ENCODE measurements at regions not wholly inside any gene's neighbourhood (a gene's known extent, or its start where the extent isn't known, plus 50 kb on each side); places are given as distances from the start of the nearest gene placed in this dataset.

- H4K20me1 ChIP-seq (ENCODE audit: insufficient read depth, low read length) = no peaks in the 10 kb centered on the region
- POLR2A ChIA-PET = no interaction called here
- H3K79me2 ChIP-seq (ENCODE audit: insufficient read depth, low read length) = no peaks in the 10 kb centered on the region
- no peak overlapping the region for H3K27ac ChIP-seq (ENCODE audit: extremely low read length, insufficient read depth, low read length)
- H3K9ac ChIP-seq (ENCODE audit: insufficient read depth, low read depth, low read length) = no peak overlapping the region
- no peak for ATAC-seq
- in situ Hi-C loops (cut with HindIII; ENCODE audit: extremely low pct_ligation_motif_present, low pct_unique_long_range_greater_than_20kb) (no loop called here), intact Hi-C loops (cut with micrococcal nuclease; ENCODE audit: unreplicated experiment) (no loop called here)
- no peak overlapping the region for H3K4me3 ChIP-seq (replicated peaks in 1 of 3; ENCODE audit: insufficient read depth in 1 of 3, low read depth in 2 of 3, low read length in 3 of 3)
- no TSS peak for BruUV-seq (replicated peaks)
- no peaks in the 10 kb centered on the region for H3K4me1 ChIP-seq (ENCODE audit: insufficient read depth, low read length)
- no peak overlapping the region for H3K4me2 ChIP-seq (ENCODE audit: low read depth, low read length)
- no peak for DNase-seq (ENCODE audit: low spot score)
- WGBS (ENCODE audit: low lambda C conversion rate) = 0% methylated on average over 1 of the region's 1 CpG
- no peaks in the 10 kb centered on the region for H3K27me3 ChIP-seq (ENCODE audit: control insufficient read depth in 1 of 2, insufficient read depth in 2 of 2, low read length in 2 of 2)
- peaks cover 52% of the 10 kb centered on the region; the same call in 1 of the 2 replicates for H3K9me3 ChIP-seq (ENCODE audit: low read length)
- H3K36me3 ChIP-seq (replicated peaks in 1 of 2; ENCODE audit: control insufficient read depth in 1 of 2, insufficient read depth in 2 of 2, low read length in 2 of 2) = no peaks in the 10 kb centered on the region
- no peak for FAIRE-seq
- CTCF ChIA-PET (ENCODE audit: low intra/inter-chr PET ratio, low total read pairs) = no interaction called here
- TF ChIP-seq U2AF2 (IDR thresholded peaks at IDR 0.05; ENCODE audit: low read depth, low read length) = no peak
- no peak for TF ChIP-seq LRRFIP1 (CRISPR knock-in tag; conservative IDR thresholded peaks at IDR 0.05)
- TF ChIP-seq EP300 (IDR thresholded peaks at IDR 0.05; ENCODE audit: low read depth in 2 of 2, low read length in 2 of 2) = no peak
- no peak for TF ChIP-seq EP300 (CRISPR knock-in tag; IDR thresholded peaks at IDR 0.05; ENCODE audit: borderline replicate concordance)
- TF ChIP-seq ARHGAP35 (CRISPR knock-in tag; IDR thresholded peaks at IDR 0.05; ENCODE audit: borderline replicate concordance) = no peak
- TF ChIP-seq PAWR (CRISPR knock-in tag; IDR thresholded peaks at IDR 0.05; ENCODE audit: borderline replicate concordance) = no peak
- no peak for TF ChIP-seq ZNF326 (CRISPR knock-in tag; IDR thresholded peaks at IDR 0.05; ENCODE audit: borderline replicate concordance)
- no peak for TF ChIP-seq ZNF274 (CRISPR knock-in tag; IDR thresholded peaks at IDR 0.05)
- no peak for TF ChIP-seq THRA (CRISPR knock-in tag; IDR thresholded peaks at IDR 0.05; ENCODE audit: borderline replicate concordance)
- TF ChIP-seq POGZ (CRISPR knock-in tag; IDR thresholded peaks at IDR 0.05) = no peak
- no peak for TF ChIP-seq THAP7 (CRISPR knock-in tag; IDR thresholded peaks at IDR 0.05)
- no peak overlapping the region for H2AFZ ChIP-seq (ENCODE audit: low read length)
Measured at GRCh38 chrX:145620666-145621065, 197.0 kb upstream of the SLITRK2 start.

All from HepG2 (cell line).